Gastroesophageal sphincter (tissue), 3 donors: ENCODE measurements at regions not wholly inside any gene's neighbourhood (a gene's known extent, or its start where the extent isn't known, plus 50 kb on each side); places are given as distances from the start of the nearest gene placed in this dataset.

ENCODE experiments used
- POLR2A ChIP-seq, 2 donors: fragments of 450-650 bp; IDR thresholded peaks; one replicate each; pipeline ENCODE4 v1.6.1; 2017; ENCODE audit warnings: antibody characterized with exemption in 2 of 2, mild to moderate bottlenecking in 2 of 2, moderate library complexity in 1 of 2
- TF ChIP-seq, protein P1 (sequence below), 4 experiments: fragments of 200-600 bp in 2 of 4; fragments of 450-650 bp in 2 of 4; sonication (generic) in 1 of 4; IDR thresholded peaks; one replicate each; pipeline ENCODE4 v1.5.1; 2017 to 2019; ENCODE audit warnings: antibody characterized with exemption in 4 of 4, mild to moderate bottlenecking in 2 of 4, moderate library complexity in 2 of 4

DNA sequence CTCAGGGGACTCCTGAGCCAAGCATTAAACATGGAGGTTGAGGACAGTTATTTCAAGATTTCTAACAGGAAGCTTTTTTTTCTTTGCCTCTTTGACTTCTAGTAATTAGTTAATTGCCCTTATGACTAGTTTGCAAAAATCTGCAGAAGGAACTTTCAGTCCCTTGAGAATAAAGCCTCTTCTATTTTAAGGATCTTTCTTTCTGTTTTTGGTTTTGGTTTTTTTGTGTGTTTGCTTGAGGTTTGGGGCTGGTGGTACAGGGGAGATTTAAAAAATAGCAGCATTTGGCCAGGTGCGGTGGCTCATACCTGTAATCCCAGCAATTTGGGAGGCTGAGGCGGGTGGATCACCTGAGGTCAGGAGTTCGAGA is 259.3 kb downstream of the BMP7 start:
- TF ChIP-seq, protein P1, sequence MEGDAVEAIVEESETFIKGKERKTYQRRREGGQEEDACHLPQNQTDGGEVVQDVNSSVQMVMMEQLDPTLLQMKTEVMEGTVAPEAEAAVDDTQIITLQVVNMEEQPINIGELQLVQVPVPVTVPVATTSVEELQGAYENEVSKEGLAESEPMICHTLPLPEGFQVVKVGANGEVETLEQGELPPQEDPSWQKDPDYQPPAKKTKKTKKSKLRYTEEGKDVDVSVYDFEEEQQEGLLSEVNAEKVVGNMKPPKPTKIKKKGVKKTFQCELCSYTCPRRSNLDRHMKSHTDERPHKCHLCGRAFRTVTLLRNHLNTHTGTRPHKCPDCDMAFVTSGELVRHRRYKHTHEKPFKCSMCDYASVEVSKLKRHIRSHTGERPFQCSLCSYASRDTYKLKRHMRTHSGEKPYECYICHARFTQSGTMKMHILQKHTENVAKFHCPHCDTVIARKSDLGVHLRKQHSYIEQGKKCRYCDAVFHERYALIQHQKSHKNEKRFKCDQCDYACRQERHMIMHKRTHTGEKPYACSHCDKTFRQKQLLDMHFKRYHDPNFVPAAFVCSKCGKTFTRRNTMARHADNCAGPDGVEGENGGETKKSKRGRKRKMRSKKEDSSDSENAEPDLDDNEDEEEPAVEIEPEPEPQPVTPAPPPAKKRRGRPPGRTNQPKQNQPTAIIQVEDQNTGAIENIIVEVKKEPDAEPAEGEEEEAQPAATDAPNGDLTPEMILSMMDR (IDR thresholded peaks at IDR 0.05): no peak
- TF ChIP-seq POLR2A (IDR thresholded peaks at IDR 0.05): no peak
